Activated CD4-positive, alpha-beta T cell treated with anti-CD3 and anti-CD28 coated beads, Interleukin-10, Interleukin-2, amounts not matched to agents 100 ng/mL and 50 ng/mL, durations not matched to agents 16 hours and 8 hours (primary cell): ENCODE measurements at regions not wholly inside any gene's neighbourhood (a gene's known extent, or its start where the extent isn't known, plus 50 kb on each side); places are given as distances from the start of the nearest gene placed in this dataset.
"Not testable (repeated sequence)": the region's sequence is repeated elsewhere in the genome, so short reads cannot be mapped to it uniquely, and the experiment has no call there.

Experiments
- DNase-seq: peaks from one replicate; pipeline ENCODE4 v3.0.0-alpha.2; 2020

GRCh38 chr7:109498131-109498530 is 928.5 kb downstream of the DNAJB9 start:
- DNase-seq: no peak

GRCh38 chr7:109503421-109503820 is 933.7 kb downstream of the DNAJB9 start:
- no peak for DNase-seq

DNA sequence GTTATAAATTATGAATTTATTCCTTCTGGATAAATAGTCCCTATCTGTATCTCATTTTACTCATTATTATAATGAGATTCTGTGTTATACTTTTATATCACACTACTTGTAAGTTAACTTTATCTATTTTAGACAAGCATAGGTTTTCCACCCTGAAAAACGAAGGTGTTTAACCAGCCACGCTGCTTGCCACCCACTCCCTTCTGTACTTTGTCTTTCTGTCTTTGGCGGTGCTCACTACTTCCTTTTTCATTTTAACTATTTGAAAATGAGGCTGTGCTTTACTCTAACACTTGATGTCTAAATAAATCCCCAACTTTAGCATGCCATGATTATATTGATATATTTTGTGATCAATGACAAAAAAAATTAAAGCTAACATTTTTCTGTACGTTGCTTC is 952.9 kb downstream of the DNAJB9 start:
- no peak for DNase-seq

DNA sequence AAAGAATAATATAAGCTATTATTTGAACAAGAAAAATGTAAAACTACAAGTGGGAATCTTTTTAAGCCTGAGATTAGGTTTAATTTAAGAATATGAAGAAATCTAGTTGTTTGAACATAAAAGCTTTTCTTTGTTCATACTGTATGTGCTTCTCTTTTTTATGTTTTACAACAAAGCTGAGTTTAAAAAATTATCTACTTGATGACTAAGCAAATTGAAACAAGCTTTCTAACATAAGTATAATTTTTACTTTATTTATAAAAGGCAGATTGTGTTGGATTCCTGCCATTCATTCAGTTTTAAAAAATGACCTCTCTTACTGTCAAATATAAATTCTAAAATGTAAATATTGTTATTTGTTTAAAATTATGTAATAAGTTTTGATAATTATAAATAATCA is 958.2 kb downstream of the DNAJB9 start:
- DNase-seq: no peak

GRCh38 chr7:109529712-109530111 is 960.0 kb downstream of the DNAJB9 start:
- no peak for DNase-seq

GRCh38 chr7:109532262-109532992 is 962.8 kb downstream of the DNAJB9 start:
- DNase-seq: no peak

DNA sequence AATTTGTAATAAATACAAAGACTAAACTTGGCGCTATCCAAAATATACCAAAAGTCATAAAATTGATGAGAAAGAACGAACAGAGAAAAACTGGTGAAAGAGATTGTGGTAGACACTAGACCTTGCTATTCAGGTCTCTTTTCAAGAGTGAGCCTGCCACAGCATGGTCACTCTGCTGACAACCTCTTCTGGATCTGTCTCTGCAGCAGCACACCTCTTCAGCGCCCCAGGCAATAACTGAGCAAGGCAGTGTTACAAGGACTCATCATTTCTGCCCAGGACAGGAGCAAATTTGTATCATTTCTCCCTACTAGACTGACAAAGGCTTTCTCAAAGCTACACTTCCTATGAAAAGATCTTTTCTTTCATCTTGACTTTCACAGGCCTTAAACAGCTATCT is 976.0 kb downstream of the DNAJB9 start:
- no peak for DNase-seq

- no peak for DNase-seq
These were observed 980.0 kb downstream of the DNAJB9 start for GRCh38 chr7:109549471-109550193.

- no peak for DNase-seq
These were observed 982.3 kb downstream of the DNAJB9 start for GRCh38 chr7:109552017-109552416.

DNA sequence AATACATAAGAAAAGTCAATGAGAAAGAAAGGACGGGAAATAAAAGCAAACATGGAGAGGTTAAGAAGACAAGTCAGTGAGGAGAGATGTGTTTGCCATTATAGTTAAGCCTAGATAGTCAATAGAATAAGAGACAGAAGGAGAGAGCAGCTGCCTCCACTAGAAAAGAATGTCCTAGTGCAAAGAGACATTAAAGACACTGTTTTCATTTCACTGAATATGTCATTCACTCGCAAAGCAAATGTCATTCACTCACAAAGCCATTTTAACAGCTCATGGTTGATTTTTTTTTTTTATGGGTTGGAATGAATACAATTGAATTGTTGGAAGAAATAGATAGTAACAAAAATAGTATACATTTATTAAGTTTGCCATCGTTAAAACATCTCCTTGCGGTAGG is 1007.6 kb downstream of the DNAJB9 start:
- DNase-seq: no peak

- no peak for DNase-seq
These were observed 1010.2 kb downstream of the DNAJB9 start for GRCh38 chr7:109579901-109580300.

DNA sequence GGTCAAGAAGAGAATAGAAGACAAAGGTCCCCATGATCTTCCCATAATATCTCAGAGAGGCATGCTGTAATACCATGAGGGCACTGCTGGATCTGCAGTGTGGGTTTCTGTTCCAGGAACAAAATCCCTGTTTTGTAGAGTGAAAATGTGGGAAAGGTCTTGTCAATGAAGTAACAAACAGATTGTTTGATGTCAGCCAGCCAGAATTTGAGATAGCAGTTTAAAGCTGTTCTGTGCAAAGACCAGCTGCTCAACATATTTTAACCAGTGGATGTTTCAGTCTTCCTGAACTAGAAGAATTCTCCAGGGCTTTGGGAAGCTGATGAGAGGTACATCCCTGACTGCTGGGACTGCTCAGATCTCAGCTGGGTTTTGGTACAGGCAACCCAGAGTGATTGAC is 1012.5 kb downstream of the DNAJB9 start:
- DNase-seq: no peak

DNA sequence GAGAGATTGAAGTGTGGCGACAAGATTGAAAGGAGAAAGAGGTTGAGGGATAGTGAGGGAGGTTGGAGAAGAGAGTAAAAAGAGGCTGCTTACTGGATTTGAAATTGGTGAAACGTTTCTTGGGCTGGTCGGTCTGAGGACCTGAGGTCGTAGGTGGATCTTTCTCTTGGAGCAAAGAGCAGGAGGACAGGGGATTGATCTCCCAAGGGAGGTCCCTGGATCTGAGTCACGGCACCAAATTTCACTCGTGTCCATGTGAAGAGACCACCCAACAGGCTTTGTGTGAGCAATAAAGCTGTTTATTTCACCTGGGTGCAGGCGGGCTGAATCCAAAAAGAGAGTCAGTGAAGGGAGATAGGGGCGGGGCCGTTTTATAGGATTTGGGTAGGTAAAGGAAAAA is 1027.3 kb downstream of the DNAJB9 start:
- DNase-seq: not testable (repeated sequence)

- DNase-seq: no peak
These were observed 1042.0 kb downstream of the DNAJB9 start for GRCh38 chr7:109611656-109612055.

DNA sequence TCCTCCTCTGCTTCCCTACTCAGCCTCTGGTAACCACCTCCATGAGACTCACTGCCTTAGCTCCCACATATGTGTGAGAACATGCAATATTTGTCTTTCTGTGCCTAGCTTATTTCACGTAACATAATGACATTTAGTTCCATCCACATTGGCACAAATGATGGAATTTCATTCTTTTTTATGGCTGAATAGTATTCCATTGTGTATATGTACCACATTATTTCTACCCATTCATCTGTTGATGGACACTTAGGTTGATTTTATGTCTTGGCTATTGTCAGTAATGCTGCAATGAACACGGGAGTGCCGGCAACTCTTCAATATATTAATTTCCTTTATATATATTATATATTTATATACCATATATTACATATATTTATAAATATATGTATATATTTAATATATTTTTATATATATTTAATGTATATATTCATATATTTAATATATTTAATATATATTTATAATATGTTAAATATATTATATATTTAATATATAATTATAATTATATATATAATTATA is 1046.9 kb downstream of the DNAJB9 start:
- DNase-seq: no peak

DNA sequence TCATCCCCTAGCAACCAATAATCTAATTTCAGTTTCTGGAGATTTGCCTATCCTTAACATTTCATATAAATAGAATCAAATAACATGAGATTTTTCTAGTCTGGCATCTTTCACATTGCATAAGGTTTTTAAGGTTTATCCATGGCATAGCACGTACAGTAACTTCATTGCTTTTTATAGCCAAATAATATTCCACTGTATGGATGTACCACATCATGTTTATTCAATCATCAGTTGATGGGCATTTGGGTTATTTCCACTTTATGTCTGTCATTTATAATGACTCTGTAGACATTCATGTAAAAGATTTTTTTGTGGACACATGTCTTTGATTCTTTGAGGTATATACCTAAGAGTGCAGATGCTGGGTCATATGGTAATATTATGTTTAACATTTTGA is 1052.6 kb downstream of the DNAJB9 start:
- DNase-seq: no peak

- DNase-seq: not testable (repeated sequence)
These were observed 1063.2 kb downstream of the DNAJB9 start for GRCh38 chr7:109632890-109633289.

- DNase-seq: no peak
These were observed 1065.7 kb downstream of the DNAJB9 start for GRCh38 chr7:109635374-109635773.

DNA sequence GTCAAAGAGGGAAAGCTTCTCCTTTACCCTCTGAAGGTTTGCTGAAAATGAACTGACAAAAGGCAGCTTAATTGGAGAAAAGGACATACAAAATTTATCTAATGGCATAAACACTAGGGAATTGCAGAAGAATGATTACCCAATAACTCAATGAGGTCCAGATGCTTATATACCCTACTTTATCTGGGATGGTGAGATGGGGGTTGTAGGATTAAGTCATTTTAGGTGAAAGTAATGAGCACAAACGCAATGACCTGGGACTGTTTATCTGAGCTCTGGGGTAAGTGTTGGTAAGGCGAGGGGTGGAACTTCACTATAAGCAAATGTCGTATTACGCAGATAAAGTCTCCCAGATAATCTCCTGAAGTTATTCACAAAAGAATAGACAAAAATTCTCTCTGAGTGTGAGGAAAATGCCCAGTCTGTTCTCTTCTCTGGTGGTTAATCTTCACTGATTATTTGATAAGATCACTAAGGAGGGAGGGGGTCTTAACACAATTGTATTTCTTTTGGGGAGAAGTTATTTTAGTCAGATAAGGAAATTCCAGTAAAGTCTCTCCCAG is 1067.8 kb downstream of the DNAJB9 start:
- DNase-seq: no peak

- no peak for DNase-seq
These were observed 1068.6 kb downstream of the DNAJB9 start for GRCh38 chr7:109638321-109638720.

DNA sequence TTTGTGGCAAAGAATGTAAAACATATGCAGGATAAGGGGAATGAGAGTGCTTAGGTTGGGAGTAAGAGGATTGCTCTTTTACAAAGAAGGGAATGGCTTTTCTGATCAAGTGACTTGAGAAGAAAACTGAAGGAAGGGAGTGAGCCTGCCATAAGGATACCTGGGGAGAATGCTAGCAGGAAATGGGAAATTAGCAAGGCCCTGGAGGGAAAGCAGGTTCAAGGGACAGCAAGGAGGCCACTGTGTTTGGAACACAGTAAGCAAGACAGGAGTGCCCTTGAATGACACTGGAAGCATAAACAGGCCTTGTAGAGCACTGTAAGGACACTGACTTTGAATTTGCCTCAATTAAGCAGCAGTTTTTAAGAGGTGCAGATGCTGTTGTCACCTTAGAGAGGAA is 1069.9 kb downstream of the DNAJB9 start:
- no peak for DNase-seq

GRCh38 chr7:109641445-109641844 is 1071.8 kb downstream of the DNAJB9 start:
- no peak for DNase-seq

GRCh38 chr7:109646124-109646523 is 1076.5 kb downstream of the DNAJB9 start:
- no peak for DNase-seq

DNA sequence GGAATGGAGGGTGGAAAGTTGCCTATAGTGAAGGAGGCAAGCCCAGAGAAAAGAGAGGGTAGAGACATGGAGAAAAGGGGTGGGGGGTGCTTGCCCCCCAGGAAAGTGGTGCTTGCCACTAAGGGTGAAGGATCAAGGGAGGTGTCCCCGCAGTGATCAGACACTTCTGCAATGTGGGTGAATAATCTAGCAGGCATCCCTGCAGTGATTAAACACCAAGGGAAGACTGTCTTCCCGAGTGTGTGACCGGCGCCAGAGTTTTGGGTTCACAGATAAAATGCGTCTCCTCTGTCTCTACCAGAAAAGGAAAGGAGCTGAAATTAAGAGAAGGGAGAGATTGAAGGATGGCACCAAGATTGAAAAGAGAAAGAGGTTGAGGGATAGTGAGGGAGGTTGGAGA is 1076.9 kb downstream of the DNAJB9 start:
- not testable (repeated sequence) for DNase-seq
